ENCODE measurements at regions not wholly inside any gene's neighbourhood (a gene's known extent, or its start where the extent isn't known, plus 50 kb on each side); places are given as distances from the start of the nearest gene placed in this dataset.

- TF ChIP-seq POLR2A (IDR thresholded peaks at IDR 0.05) (no peak), CTCF (IDR thresholded peaks at IDR 0.05) (no peak)
Measured at GRCh38 chr12:40587970-40588369, 104.3 kb upstream of the CNTN1 start.

Data from body of pancreas (tissue), 4 donors.